A549 (cell line): ENCODE measurements at regions not wholly inside any gene's neighbourhood (a gene's known extent, or its start where the extent isn't known, plus 50 kb on each side); places are given as distances from the start of the nearest gene placed in this dataset.

Experiments used
- CEBPB ChIP-seq, 2 experiments: fragments of >200 bp in 1 of 2; sonication (Bioruptor Twin) in 1 of 2; formaldehyde crosslinking in 1 of 2; IDR thresholded peaks; 2 replicates each; pipeline ENCODE4 v1.6.1; 2012 to 2016
- CTCF ChIP-seq: fragments of >200 bp; sonication (Bioruptor Twin); formaldehyde crosslinking; IDR thresholded peaks from 3 replicates; pipeline ENCODE4 v1.5.1; 2016
- E2F6 ChIP-seq: IDR thresholded peaks from 2 replicates; pipeline ENCODE4 v1.6.1; 2012; ENCODE audit warnings: low read depth, borderline replicate concordance
- EP300 ChIP-seq, 2 experiments: fragments of >200 bp; sonication (Bioruptor Twin); formaldehyde crosslinking; IDR thresholded peaks; 2 replicates in 1 of 2; 3 replicates in 1 of 2; pipeline ENCODE4 v1.6.1; 2016 to 2017
- KDM1A ChIP-seq: fragments of 200-600 bp; sonication (generic); IDR thresholded peaks from 2 replicates; pipeline ENCODE4 v1.6.1; 2016; ENCODE audit warnings: low read depth, mild to moderate bottlenecking
- MAZ ChIP-seq: fragments of 150-350 bp; IDR thresholded peaks from 2 replicates; pipeline ENCODE4 v1.6.1; 2014; ENCODE audit warnings: antibody characterized with exemption, low read depth, low read length, borderline replicate concordance
- MYC ChIP-seq: IDR thresholded peaks from 2 replicates; pipeline ENCODE4 v1.6.1; 2012; ENCODE audit warnings: mild to moderate bottlenecking, inconsistent platforms, low read length, improper control_type of control experiment, borderline replicate concordance
- NR3C1 ChIP-seq: fragments of >200 bp; sonication (Bioruptor Twin); formaldehyde crosslinking; IDR thresholded peaks from 3 replicates; pipeline ENCODE4 v1.6.1; 2017
- RAD21 ChIP-seq, 2 experiments: fragments of >200 bp in 1 of 2; sonication (Bioruptor Twin) in 1 of 2; formaldehyde crosslinking in 1 of 2; IDR thresholded peaks in 1 of 2; conservative IDR thresholded peaks in 1 of 2; 2 replicates in 1 of 2; 3 replicates in 1 of 2; pipeline ENCODE4 v1.6.1; 2012 to 2018; ENCODE audit warnings: inconsistent platforms in 1 of 2

GRCh38 chr6:126764104-126764503 is 354.4 kb upstream of the RSPO3 start:
- TF ChIP-seq KDM1A (no peak), CEBPB (IDR thresholded peaks at IDR 0.05) (no peak), CTCF (no peak), EP300 (IDR thresholded peaks at IDR 0.05) (no peak), RAD21 (conservative IDR thresholded peaks at IDR 0.05 in 1 of 2, IDR thresholded peaks at IDR 0.05 in 1 of 2) (no peak), MAZ (no peak), E2F6 (no peak), MYC (no peak), NR3C1 (no peak)
